Sigmoid colon (tissue), 6 donors: ENCODE measurements at regions not wholly inside any gene's neighbourhood (a gene's known extent, or its start where the extent isn't known, plus 50 kb on each side); places are given as distances from the start of the nearest gene placed in this dataset.

Experiments
- DNase-seq: peaks from one replicate; pipeline ENCODE4 v3.0.0-alpha.2; 2019
- H3K27ac ChIP-seq, 4 donors: fragments of 200-600 bp; sonication (generic); one replicate each; pipeline ENCODE4 v1.5.1; 2016 to 2019; ENCODE audit warnings: mild to moderate bottlenecking in 1 of 4
- H3K27me3 ChIP-seq, 3 donors: fragments of 200-600 bp; sonication (generic); one replicate each; pipeline ENCODE4 v1.5.1; 2019; ENCODE audit warnings: mild to moderate bottlenecking in 1 of 3
- H3K36me3 ChIP-seq, 4 donors: fragments of 200-600 bp; sonication (generic); one replicate each; pipeline ENCODE4 v1.5.1; 2016 to 2019
- H3K4me1 ChIP-seq, 4 donors: fragments of 200-600 bp; sonication (generic); one replicate each; pipeline ENCODE4 v1.5.1; 2017 to 2019
- H3K4me3 ChIP-seq, 4 donors: fragments of 200-600 bp; sonication (generic); one replicate each; pipeline ENCODE4 v1.5.1; 2017 to 2019; ENCODE audit warnings: mild to moderate bottlenecking in 2 of 4, moderate library complexity in 1 of 4
- H3K9me3 ChIP-seq, 4 donors: fragments of 200-600 bp in 3 of 4; sonication (generic) in 3 of 4; one replicate each; pipeline versions ENCODE4 v1.5.1 to v1.6.1; 2013 to 2019
- CTCF ChIP-seq, 4 experiments: fragments of 450-650 bp in 3 of 4; fragments of 200-600 bp in 1 of 4; IDR thresholded peaks; one replicate each; pipeline ENCODE4 v1.5.1; 2016 to 2019; ENCODE audit warnings: antibody characterized with exemption in 4 of 4, mild to moderate bottlenecking in 3 of 4, moderate library complexity in 2 of 4
- EP300 ChIP-seq, 4 donors: sonication (generic); formaldehyde crosslinking; IDR thresholded peaks; one replicate each; pipeline ENCODE4 v1.6.1; 2017; ENCODE audit warnings: antibody characterized with exemption in 4 of 4
- POLR2A ChIP-seq, 2 donors: fragments of 450-650 bp; IDR thresholded peaks; one replicate each; pipeline ENCODE4 v1.6.1; 2016; ENCODE audit warnings: antibody characterized with exemption in 2 of 2, mild to moderate bottlenecking in 2 of 2, moderate library complexity in 2 of 2
- POLR2AphosphoS5 ChIP-seq, 4 donors: sonication (generic); formaldehyde crosslinking; IDR thresholded peaks; one replicate each; pipeline ENCODE4 v1.6.1; 2017; ENCODE audit warnings: antibody characterized with exemption in 4 of 4
- WGBS, 2 donors: extraction: QIAGEN DNeasy Blood & Tissue Kit; methylation state at CpG; one replicate each; pipeline ENCODE4 v1.1.7; 2013; 5-methylcytosine and 5-hydroxymethylcytosine counted together
- intact Hi-C: fragments of 100-400 bp; cut with DNase I; formaldehyde crosslinking; loops from one replicate; pipeline ENCODE4 v1.15.1; 2023
- donor health status: healthy with polysubstance abuse.
- donor health status: healthy.

GRCh38 chr11:87740968-87741367 is 434.3 kb downstream of the RAB38 start:
- intact Hi-C loops, result no loop called here
- no peak overlapping the region for H3K27ac ChIP-seq
- WGBS, 2 donors, result 12 to 64% methylated on average over 3 of the region's 3 CpGs

GRCh38 chr11:87740451-87740850 is 434.8 kb downstream of the RAB38 start:
- intact Hi-C loops, result no loop called here
- Histone ChIP-seq H3K36me3 (no peaks in the 10 kb centered on the region), H3K27me3 (no peaks in the 10 kb centered on the region), H3K27ac (no peak overlapping the region), H3K9me3 (no peaks in the 10 kb centered on the region), H3K4me1 (peaks cover 0 to 16% (median 3%) of the 10 kb centered on the region in 4 donors), H3K4me3 (no peak overlapping the region)
- TF ChIP-seq POLR2AphosphoS5 (IDR thresholded peaks at IDR 0.05) (no peak), CTCF (IDR thresholded peaks at IDR 0.05) (no peak), EP300 (IDR thresholded peaks at IDR 0.05) (no peak), POLR2A (IDR thresholded peaks at IDR 0.05) (no peak)
- no peak for DNase-seq
- 15 to 52% methylated on average over 2 of the region's 2 CpGs for WGBS, 2 donors

More at GRCh38 chr11:87740968-87741367, 434.3 kb downstream of the RAB38 start:
- Histone ChIP-seq H3K27me3 (no peaks in the 10 kb centered on the region), H3K36me3 (no peaks in the 10 kb centered on the region), H3K4me1 (peaks cover 0 to 16% (median 3%) of the 10 kb centered on the region in 4 donors), H3K9me3 (no peaks in the 10 kb centered on the region), H3K4me3 (no peak overlapping the region)
- no peak for TF ChIP-seq POLR2AphosphoS5 (IDR thresholded peaks at IDR 0.05)
- no peak for TF ChIP-seq POLR2A (IDR thresholded peaks at IDR 0.05)
- no peak for TF ChIP-seq EP300 (IDR thresholded peaks at IDR 0.05)
- TF ChIP-seq CTCF (IDR thresholded peaks at IDR 0.05), result no peak
- DNase-seq, result no peak

- intact Hi-C loops, result no loop called here
These were observed 435.5 kb downstream of the RAB38 start for GRCh38 chr11:87739766-87740165.

DNA sequence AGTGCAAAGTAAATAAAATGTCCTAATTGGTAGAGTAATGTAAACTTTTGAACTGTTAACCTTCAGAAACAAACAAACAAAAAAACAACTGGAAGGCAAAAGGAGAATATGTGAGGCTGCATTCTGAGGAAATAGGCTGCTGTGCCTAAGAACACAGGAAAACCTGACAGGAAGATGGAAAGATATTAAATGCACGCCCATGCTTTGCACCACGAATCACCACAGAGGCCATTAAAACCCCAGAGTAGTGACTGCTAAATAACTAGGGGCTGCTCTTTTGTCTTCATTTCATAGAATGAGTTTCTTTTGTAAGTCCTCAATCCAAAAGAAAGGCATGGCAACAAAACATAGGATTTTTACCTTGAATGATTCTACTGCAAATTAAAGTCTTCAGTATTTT is 436.0 kb downstream of the RAB38 start:
- intact Hi-C loops, result no loop called here
- Histone ChIP-seq H3K4me3 (no peak overlapping the region), H3K36me3 (no peaks in the 10 kb centered on the region), H3K27ac (no peak overlapping the region), H3K9me3 (no peaks in the 10 kb centered on the region), H3K4me1 (peaks cover 0 to 16% (median 3%) of the 10 kb centered on the region in 4 donors), H3K27me3 (no peaks in the 10 kb centered on the region)
- 32 to 60% methylated on average over 2 of the region's 2 CpGs for WGBS, 2 donors
- no peak for TF ChIP-seq EP300 (IDR thresholded peaks at IDR 0.05)
- DNase-seq, result no peak

More at GRCh38 chr11:87739766-87740165, 435.5 kb downstream of the RAB38 start:
- H3K9me3 ChIP-seq, result no peaks in the 10 kb centered on the region
- peaks cover 0 to 16% (median 3%) of the 10 kb centered on the region in 4 donors for H3K4me1 ChIP-seq
- no peak for DNase-seq
- H3K36me3 ChIP-seq, result no peaks in the 10 kb centered on the region
- H3K4me3 ChIP-seq, result no peak overlapping the region
- H3K27me3 ChIP-seq, result no peaks in the 10 kb centered on the region
- no peak for TF ChIP-seq POLR2A (IDR thresholded peaks at IDR 0.05)
- no peak for TF ChIP-seq POLR2AphosphoS5 (IDR thresholded peaks at IDR 0.05)
- H3K27ac ChIP-seq, result no peak overlapping the region
- WGBS, 2 donors, result 87 to 89% methylated on average over 1 of the region's 1 CpG

DNA sequence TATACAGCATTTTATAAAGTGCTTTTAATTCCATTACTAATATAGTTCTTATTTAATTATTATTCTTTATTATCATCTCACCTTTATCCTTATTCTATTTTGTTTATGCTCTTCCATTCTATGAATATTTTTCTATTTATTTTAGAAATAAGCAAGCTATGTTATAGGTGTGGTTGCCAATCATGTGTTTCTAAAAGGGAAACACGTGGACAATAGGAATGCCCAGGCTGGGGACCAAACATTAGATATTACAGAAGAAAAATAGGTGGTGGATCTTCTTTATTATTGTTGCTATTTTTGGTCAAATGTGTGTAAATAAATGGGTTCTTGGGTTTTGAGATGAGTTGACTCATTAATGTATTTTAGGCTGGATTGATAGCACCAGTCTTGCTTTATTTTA is 438.3 kb downstream of the RAB38 start:
- DNase-seq, result no peak
- TF ChIP-seq EP300 (IDR thresholded peaks at IDR 0.05), result no peak
- no peak for TF ChIP-seq CTCF (IDR thresholded peaks at IDR 0.05)
- no peak for TF ChIP-seq POLR2A (IDR thresholded peaks at IDR 0.05)
- no peak for TF ChIP-seq POLR2AphosphoS5 (IDR thresholded peaks at IDR 0.05)
- H3K27me3 ChIP-seq, result no peaks in the 10 kb centered on the region
- H3K4me3 ChIP-seq, result no peak overlapping the region
- no peak overlapping the region for H3K27ac ChIP-seq
- H3K9me3 ChIP-seq, result no peaks in the 10 kb centered on the region
- peaks cover 0 to 16% (median 3%) of the 10 kb centered on the region in 4 donors for H3K4me1 ChIP-seq
- WGBS, 2 donors, result 78 to 82% methylated on average over 1 of the region's 1 CpG
- intact Hi-C loops, result no loop called here
- no peaks in the 10 kb centered on the region for H3K36me3 ChIP-seq

GRCh38 chr11:87726506-87726905 is 448.7 kb downstream of the RAB38 start:
- intact Hi-C loops, result no loop called here
- Histone ChIP-seq H3K27ac (no peak overlapping the region), H3K27me3 (no peaks in the 10 kb centered on the region), H3K9me3 (no peaks in the 10 kb centered on the region), H3K4me1 (no peaks in the 10 kb centered on the region), H3K36me3 (no peaks in the 10 kb centered on the region), H3K4me3 (no peak overlapping the region)
- TF ChIP-seq CTCF (IDR thresholded peaks at IDR 0.05) (no peak), POLR2A (IDR thresholded peaks at IDR 0.05) (no peak), EP300 (IDR thresholded peaks at IDR 0.05) (no peak), POLR2AphosphoS5 (IDR thresholded peaks at IDR 0.05) (no peak)
- DNase-seq, result no peak
- WGBS, 2 donors, result 70 to 86% methylated on average over 3 of the region's 3 CpGs
